H1 (cell line): ENCODE measurements at regions not wholly inside any gene's neighbourhood (a gene's known extent, or its start where the extent isn't known, plus 50 kb on each side); places are given as distances from the start of the nearest gene placed in this dataset.

Source experiments
- CTCF ChIA-PET: fragments of 300-600 bp; sonication (Branson Sonifier 250); formaldehyde crosslinking; loops from one replicate; lab custom pipeline; 2021; ENCODE audit not compliant: partially characterized antibody; lab: Charles Lee
- POLR2A ChIA-PET: fragments of 300-600 bp; sonication (Branson Sonifier 250); formaldehyde crosslinking; loops from one replicate; lab custom pipeline; 2021; ENCODE audit warnings: inconsistent platforms; ENCODE audit not compliant: partially characterized antibody; lab: Charles Lee
- DNase-seq, 2 experiments: peaks; one replicate each; pipeline versions ENCODE4 v3.0.0 to v3.0.0-alpha.2; 2010 to 2022; ENCODE audit warnings: low spot score in 2 of 2, low read depth in 1 of 2, mixed read lengths in 1 of 2
- FAIRE-seq: peaks from 2 replicates; lab custom pipeline; 2011; peaks lifted over from hg19 to GRCh38; lab: Jason Lieb, UNC
- H2AFZ ChIP-seq: 2 replicates; pipeline ENCODE4 v1.8.1; 2012; ENCODE audit warnings: low read length, inconsistent platforms
- H2AK5ac ChIP-seq: 2 replicates; pipeline ENCODE4 v1.6.1; 2013; ENCODE audit warnings: low read depth, low read length
- H2BK120ac ChIP-seq: replicated peaks from 2 replicates; pipeline ENCODE3; 2013; ENCODE audit warnings: low read depth, low read length, inconsistent platforms
- H2BK12ac ChIP-seq: 2 replicates; pipeline ENCODE4 v1.6.1; 2013; ENCODE audit warnings: low read depth, low read length
- H2BK15ac ChIP-seq: 2 replicates; pipeline ENCODE4 v1.6.1; 2013; ENCODE audit warnings: low read length
- H2BK20ac ChIP-seq: 2 replicates; pipeline ENCODE4 v1.6.1; 2013; ENCODE audit warnings: low read length
- H2BK5ac ChIP-seq: 2 replicates; pipeline ENCODE4 v1.6.1; 2013; ENCODE audit warnings: low read depth, low read length
- H3K14ac ChIP-seq: 2 replicates; pipeline ENCODE4 v1.6.1; 2013; ENCODE audit warnings: inconsistent platforms; ENCODE audit not compliant: insufficient read length
- H3K18ac ChIP-seq: 2 replicates; pipeline ENCODE4 v1.6.1; 2013; ENCODE audit warnings: low read length; ENCODE audit errors: extremely low read depth
- H3K23ac ChIP-seq: 2 replicates; pipeline ENCODE4 v1.6.1; 2013; ENCODE audit warnings: inconsistent platforms; ENCODE audit not compliant: insufficient read length
- H3K23me2 ChIP-seq: 2 replicates; pipeline ENCODE4 v1.6.1; 2013; ENCODE audit warnings: low read depth, low read length
- H3K27ac ChIP-seq: 2 replicates; pipeline ENCODE4 v1.6.1; 2011; ENCODE audit warnings: low read depth, low read length, inconsistent platforms
- H3K27me3 ChIP-seq, 4 experiments: replicated peaks in 1 of 4; 1 replicate in 1 of 4; 2 replicates in 3 of 4; pipeline versions ENCODE4 v1.6.1 to v1.8.1; 2011 to 2013; ENCODE audit warnings: low read length in 3 of 4, mild to moderate bottlenecking in 3 of 4, inconsistent platforms in 2 of 4, mixed read lengths in 2 of 4, moderate library complexity in 1 of 4; ENCODE audit not compliant: control insufficient read depth in 3 of 4, insufficient read depth in 3 of 4; ENCODE audit errors: extremely low read depth in 1 of 4
- H3K36me3 ChIP-seq, 4 experiments: 2 replicates each; pipeline versions ENCODE4 v1.6.1 to v1.8.1; 2011 to 2013; ENCODE audit warnings: mild to moderate bottlenecking in 4 of 4, low read length in 3 of 4, moderate library complexity in 2 of 4, control low read depth in 1 of 4, inconsistent platforms in 1 of 4; ENCODE audit not compliant: insufficient read depth in 4 of 4, control insufficient read depth in 2 of 4
- H3K4ac ChIP-seq: replicated peaks from 2 replicates; pipeline ENCODE3; 2013; ENCODE audit warnings: low read length, low read depth, mixed read lengths, inconsistent platforms; ENCODE audit not compliant: insufficient read length
- H3K4me1 ChIP-seq, 4 experiments: replicated peaks in 1 of 4; 1 replicate in 1 of 4; 2 replicates in 3 of 4; pipeline versions ENCODE4 v1.6.1 to v1.8.1; 2011 to 2013; ENCODE audit warnings: low read length in 3 of 4, inconsistent platforms in 2 of 4, mixed read lengths in 1 of 4; ENCODE audit not compliant: insufficient read depth in 4 of 4, control insufficient read depth in 3 of 4
- H3K4me2 ChIP-seq, 2 experiments: 2 replicates each; pipeline versions ENCODE4 v1.6.1 to v1.8.1; 2011 to 2013; ENCODE audit warnings: low read depth in 2 of 2, low read length in 2 of 2, control low read depth in 1 of 2, inconsistent platforms in 1 of 2, mild to moderate bottlenecking in 1 of 2; ENCODE audit not compliant: insufficient read depth in 1 of 2
- H3K4me3 ChIP-seq, 4 experiments: fragments of 200-600, 300-600 bp in 1 of 4; sonication (generic), shearing (Covaris generic), sonication (Bioruptor Twin) in 1 of 4; 2 replicates each; pipeline versions ENCODE4 v1.5.1 to v1.8.1; 2011 to 2016; ENCODE audit warnings: low read length in 4 of 4, low read depth in 3 of 4, control low read depth in 2 of 4, inconsistent platforms in 2 of 4, mild to moderate bottlenecking in 2 of 4, mixed read lengths in 1 of 4, moderate library complexity in 1 of 4; ENCODE audit not compliant: insufficient read depth in 2 of 4; ENCODE audit errors: extremely low read depth in 1 of 4
- H3K56ac ChIP-seq: replicated peaks from 2 replicates; pipeline ENCODE3; 2013; ENCODE audit warnings: low read depth, mild to moderate bottlenecking, mixed read lengths, low read length, inconsistent platforms; ENCODE audit not compliant: insufficient read length
- H3K79me1 ChIP-seq: 2 replicates; pipeline ENCODE4 v1.6.1; 2013; ENCODE audit warnings: low read depth, low read length, control low read depth
- H3K79me2 ChIP-seq, 2 experiments: 2 replicates each; pipeline versions ENCODE4 v1.6.1 to v1.8.1; 2012 to 2013; ENCODE audit warnings: low read length in 2 of 2, mild to moderate bottlenecking in 2 of 2, inconsistent platforms in 1 of 2; ENCODE audit not compliant: insufficient read depth in 2 of 2, control insufficient read depth in 1 of 2
- H3K9ac ChIP-seq, 4 experiments: replicated peaks in 1 of 4; 1 replicate in 1 of 4; 2 replicates in 3 of 4; pipeline versions ENCODE4 v1.6.1 to v1.8.1; 2011 to 2013; ENCODE audit warnings: low read depth in 3 of 4, low read length in 3 of 4, control low read depth in 2 of 4, mild to moderate bottlenecking in 2 of 4, moderate library complexity in 2 of 4, inconsistent platforms in 1 of 4; ENCODE audit errors: extremely low read depth in 1 of 4
- H3K9me3 ChIP-seq, 2 experiments: 2 replicates each; pipeline versions ENCODE4 v1.6.1 to v1.8.1; 2012 to 2013; ENCODE audit warnings: mild to moderate bottlenecking in 2 of 2, moderate library complexity in 2 of 2, control low read depth in 1 of 2, inconsistent platforms in 1 of 2, low read depth in 1 of 2, low read length in 1 of 2, mixed read lengths in 1 of 2; ENCODE audit not compliant: insufficient read depth in 2 of 2
- H4K20me1 ChIP-seq, 2 experiments: replicated peaks in 1 of 2; 2 replicates each; pipeline versions ENCODE3 to v1.8.1; 2011 to 2013; ENCODE audit warnings: inconsistent platforms in 2 of 2, low read length in 2 of 2, mild to moderate bottlenecking in 1 of 2; ENCODE audit not compliant: insufficient read depth in 2 of 2, control insufficient read depth in 1 of 2
- H4K5ac ChIP-seq: 2 replicates; pipeline ENCODE4 v1.6.1; 2013; ENCODE audit warnings: low read length, low read depth, mixed read lengths, inconsistent platforms; ENCODE audit not compliant: insufficient read length
- H4K8ac ChIP-seq: 2 replicates; pipeline ENCODE4 v1.8.0; 2013; ENCODE audit warnings: mild to moderate bottlenecking, moderate library complexity, low read length, inconsistent platforms; ENCODE audit not compliant: insufficient read depth; ENCODE audit errors: extremely low read depth
- H4K91ac ChIP-seq: replicated peaks from 2 replicates; pipeline ENCODE3; 2013; ENCODE audit warnings: low read length, mixed read lengths, inconsistent platforms; ENCODE audit not compliant: insufficient read length
- CEBPB ChIP-seq: IDR thresholded peaks from 2 replicates; pipeline ENCODE4 v1.6.1; 2012; ENCODE audit warnings: low read depth, low read length
- CHD1 ChIP-seq: IDR thresholded peaks from 2 replicates; pipeline ENCODE4 v1.6.1; 2012; ENCODE audit warnings: low read depth, low read length, improper control_type of control experiment
- CTBP2 ChIP-seq: IDR thresholded peaks from 2 replicates; pipeline ENCODE4 v1.7.0; 2011; ENCODE audit warnings: borderline replicate concordance, mild to moderate bottlenecking, moderate library complexity, mixed read lengths, low read length; ENCODE audit not compliant: insufficient read depth, insufficient read length
- EZH2 ChIP-seq: fragments of 200-600 bp; sonication (generic); IDR thresholded peaks from 2 replicates; pipeline ENCODE4 v1.7.1; 2012; ENCODE audit warnings: low read depth, mild to moderate bottlenecking, moderate library complexity, low read length, inconsistent platforms; ENCODE audit not compliant: severe bottlenecking
- HDAC2 ChIP-seq, 2 experiments: fragments of 300-600 bp in 1 of 2; sonication (generic) in 1 of 2; IDR thresholded peaks; 2 replicates each; pipeline ENCODE4 v1.6.1; 2011 to 2012; ENCODE audit warnings: low read depth in 2 of 2, low read length in 2 of 2, mild to moderate bottlenecking in 2 of 2, moderate library complexity in 2 of 2, borderline replicate concordance in 1 of 2, inconsistent platforms in 1 of 2
- MAFK ChIP-seq: IDR thresholded peaks from 2 replicates; pipeline ENCODE4 v1.6.1; 2012; ENCODE audit warnings: low read depth, mild to moderate bottlenecking, improper control_type of control experiment, low read length
- TCF12 ChIP-seq: IDR thresholded peaks from 2 replicates; pipeline ENCODE4 v1.6.1; 2011; ENCODE audit warnings: low read depth, mild to moderate bottlenecking, low read length
- WGBS, 2 experiments: shearing (Covaris generic) in 1 of 2; methylation state at CpG; one replicate each; pipeline versions ENCODE4 v1.1.6 to v1.1.7; 2013 to 2015; ENCODE audit warnings: low lambda C conversion rate in 2 of 2, mixed read lengths in 2 of 2, inconsistent platforms in 1 of 2, low coverage in 1 of 2, missing lambda C conversion rate in 1 of 2; ENCODE audit not compliant: insufficient replicate concordance in 2 of 2, insufficient coverage in 1 of 2, insufficient read length in 1 of 2; ENCODE audit errors: extremely low coverage in 1 of 2, missing lambda C conversion rate in 1 of 2; 5-methylcytosine and 5-hydroxymethylcytosine counted together
- TF ChIP-seq, protein P1 (sequence below): IDR thresholded peaks from 2 replicates; pipeline ENCODE4 v1.6.1; 2012; ENCODE audit warnings: inconsistent platforms
- TF ChIP-seq, protein P2 (sequence below), 3 experiments: IDR thresholded peaks; 1 replicate in 2 of 3; 2 replicates in 1 of 3; pipeline versions ENCODE4 v1.5.1 to v1.6.1; 2011; ENCODE audit warnings: low read length in 3 of 3, mild to moderate bottlenecking in 3 of 3, inconsistent platforms in 2 of 3, low read depth in 1 of 3, moderate library complexity in 1 of 3; ENCODE audit not compliant: insufficient read depth in 1 of 3; ENCODE audit errors: control extremely low read depth in 1 of 3

DNA sequence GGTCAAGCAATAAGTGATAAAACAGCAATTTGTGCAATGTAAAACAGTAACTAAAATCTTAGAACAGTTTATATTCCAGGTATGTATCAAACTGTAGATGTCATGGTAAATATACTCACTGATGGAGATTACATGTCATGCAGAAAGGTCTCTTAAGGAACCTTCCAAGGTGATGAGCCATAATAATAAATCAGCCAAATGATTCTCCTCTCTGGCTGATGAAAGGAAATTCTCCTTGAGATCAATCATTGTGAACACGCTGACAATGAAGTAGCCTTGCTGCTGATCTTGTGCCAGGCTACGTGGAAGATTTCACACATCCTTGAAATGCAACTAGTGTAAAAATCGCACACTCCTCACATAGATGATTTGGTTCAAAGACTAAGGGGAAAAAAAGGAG, 392.5 kb upstream of the CDH7 start:
- Histone ChIP-seq H2AK5ac (no peak overlapping the region), H2BK20ac (no peak overlapping the region), H2BK12ac (no peak overlapping the region), H4K8ac (no peak overlapping the region), H2BK120ac (no peak overlapping the region), H3K27ac (no peak overlapping the region), H3K4me2 (no peak overlapping the region), H3K9ac (no peak overlapping the region), H4K91ac (no peak overlapping the region), H4K5ac (no peak overlapping the region), H3K36me3 (no peaks in the 10 kb centered on the region), H3K4ac (no peak overlapping the region), H3K18ac (no peak overlapping the region), H3K14ac (no peak overlapping the region), H2AFZ (no peak overlapping the region), H3K79me2 (no peaks in the 10 kb centered on the region), H3K9me3 (no peaks in the 10 kb centered on the region), H2BK15ac (no peak overlapping the region), H3K4me3 (no peak overlapping the region), H4K20me1 (no peaks in the 10 kb centered on the region), H3K4me1 (no peaks in the 10 kb centered on the region), H3K56ac (no peak overlapping the region), H3K79me1 (no peaks in the 10 kb centered on the region), H2BK5ac (no peak overlapping the region), H3K27me3 (no peaks in the 10 kb centered on the region), H3K23me2 (peaks cover 2% of the 10 kb centered on the region; the same call in 1 of the 2 replicates), H3K23ac (no peak overlapping the region)
- ChIA-PET CTCF (no interaction called here), POLR2A (no interaction called here)
- DNase-seq: no peak
- FAIRE-seq: no peak
- WGBS, 2 experiments: 93% methylated on average over 3 of the region's 3 CpGs; no CpG with 5 or more reads in 1 of the 2 experiments
- TF ChIP-seq, protein P1, sequence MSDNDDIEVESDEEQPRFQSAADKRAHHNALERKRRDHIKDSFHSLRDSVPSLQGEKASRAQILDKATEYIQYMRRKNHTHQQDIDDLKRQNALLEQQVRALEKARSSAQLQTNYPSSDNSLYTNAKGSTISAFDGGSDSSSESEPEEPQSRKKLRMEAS: no peak
- no peak for TF ChIP-seq HDAC2 (IDR thresholded peaks at IDR 0.05; ENCODE audit: borderline replicate concordance in 1 of 2, low read depth in 2 of 2, low read length in 2 of 2)
- TF ChIP-seq TCF12: no peak
- TF ChIP-seq, protein P2, sequence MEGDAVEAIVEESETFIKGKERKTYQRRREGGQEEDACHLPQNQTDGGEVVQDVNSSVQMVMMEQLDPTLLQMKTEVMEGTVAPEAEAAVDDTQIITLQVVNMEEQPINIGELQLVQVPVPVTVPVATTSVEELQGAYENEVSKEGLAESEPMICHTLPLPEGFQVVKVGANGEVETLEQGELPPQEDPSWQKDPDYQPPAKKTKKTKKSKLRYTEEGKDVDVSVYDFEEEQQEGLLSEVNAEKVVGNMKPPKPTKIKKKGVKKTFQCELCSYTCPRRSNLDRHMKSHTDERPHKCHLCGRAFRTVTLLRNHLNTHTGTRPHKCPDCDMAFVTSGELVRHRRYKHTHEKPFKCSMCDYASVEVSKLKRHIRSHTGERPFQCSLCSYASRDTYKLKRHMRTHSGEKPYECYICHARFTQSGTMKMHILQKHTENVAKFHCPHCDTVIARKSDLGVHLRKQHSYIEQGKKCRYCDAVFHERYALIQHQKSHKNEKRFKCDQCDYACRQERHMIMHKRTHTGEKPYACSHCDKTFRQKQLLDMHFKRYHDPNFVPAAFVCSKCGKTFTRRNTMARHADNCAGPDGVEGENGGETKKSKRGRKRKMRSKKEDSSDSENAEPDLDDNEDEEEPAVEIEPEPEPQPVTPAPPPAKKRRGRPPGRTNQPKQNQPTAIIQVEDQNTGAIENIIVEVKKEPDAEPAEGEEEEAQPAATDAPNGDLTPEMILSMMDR (IDR thresholded peaks at IDR 0.05; ENCODE audit: control extremely low read depth in 1 of 3, insufficient read depth in 1 of 3, low read depth in 1 of 3, low read length in 3 of 3): no peak
- TF ChIP-seq MAFK: no peak
- no peak for TF ChIP-seq CHD1
- no peak for TF ChIP-seq CEBPB
- TF ChIP-seq CTBP2: no peak
- no peak for TF ChIP-seq EZH2
